Uterus (tissue), 2 donors: ENCODE measurements at regions not wholly inside any gene's neighbourhood (a gene's known extent, or its start where the extent isn't known, plus 50 kb on each side); places are given as distances from the start of the nearest gene placed in this dataset.

Experiments used
- CTCF ChIP-seq, 4 experiments: fragments of 200-600 bp in 2 of 4; fragments of 450-650 bp in 2 of 4; sonication (generic) in 2 of 4; IDR thresholded peaks; one replicate each; pipeline ENCODE4 v1.5.1; 2016 to 2019; ENCODE audit warnings: antibody characterized with exemption in 4 of 4, mild to moderate bottlenecking in 2 of 4, moderate library complexity in 1 of 4
- POLR2A ChIP-seq, 2 donors: fragments of 450-650 bp; IDR thresholded peaks; one replicate each; pipeline ENCODE4 v1.6.1; 2016; ENCODE audit warnings: antibody characterized with exemption in 2 of 2, mild to moderate bottlenecking in 1 of 2, moderate library complexity in 1 of 2

- TF ChIP-seq CTCF (IDR thresholded peaks at IDR 0.05): no peak
- TF ChIP-seq POLR2A (IDR thresholded peaks at IDR 0.05): no peak
Observed at GRCh38 chr15:39501366-39502081, 79.4 kb upstream of the THBS1 start.
